SK-N-SH treated with all-trans-retinoic acid at 6 μM for 48 hours (cell line): ENCODE measurements at regions not wholly inside any gene's neighbourhood (a gene's known extent, or its start where the extent isn't known, plus 50 kb on each side); places are given as distances from the start of the nearest gene placed in this dataset.

Experiments used
- ATAC-seq: fragments of 200-7000 bp; cut with Tn5 transposase; 3 replicates; pipeline ENCODE4 v1.9.1; 2020; ENCODE audit warnings: mild to moderate bottlenecking, moderate library complexity
- ARNTL ChIP-seq: fragments of 450-650 bp; formaldehyde crosslinking; IDR thresholded peaks from 2 replicates; pipeline ENCODE4 v1.5.0; 2020; ENCODE audit warnings: low read depth, mild to moderate bottlenecking, moderate library complexity, borderline replicate concordance
- BACH2 ChIP-seq: fragments of 250-450 bp; sonication (Bioruptor Pico); IDR thresholded peaks from 2 replicates; pipeline ENCODE4 v1.9.0; 2021; ENCODE audit warnings: mild to moderate bottlenecking, borderline replicate concordance
- CREB5 ChIP-seq: fragments of 250-450 bp; sonication (Bioruptor Pico); IDR thresholded peaks from 2 replicates; pipeline ENCODE4 v1.5.1; 2020; ENCODE audit warnings: low read depth, mild to moderate bottlenecking, moderate library complexity
- CSDC2 ChIP-seq: fragments of 250-450 bp; sonication (Bioruptor Pico); IDR thresholded peaks from 2 replicates; pipeline ENCODE4 v1.5.0; 2020; ENCODE audit warnings: mild to moderate bottlenecking, moderate library complexity
- CSRNP3 ChIP-seq: fragments of 250-450 bp; sonication (Bioruptor Pico); IDR thresholded peaks from 2 replicates; pipeline ENCODE4 v1.5.1; 2021; ENCODE audit warnings: mild to moderate bottlenecking, moderate library complexity
- ESRRG ChIP-seq: fragments of 250-450 bp; sonication (Bioruptor Pico); IDR thresholded peaks from 2 replicates; pipeline ENCODE4 v1.6.1; 2021; ENCODE audit warnings: mild to moderate bottlenecking
- GLIS3 ChIP-seq: fragments of 250-450 bp; sonication (Bioruptor Pico); IDR thresholded peaks from 2 replicates; pipeline ENCODE4 v1.5.0; 2020; ENCODE audit warnings: mild to moderate bottlenecking, moderate library complexity
- ISL1 ChIP-seq: fragments of 250-450 bp; sonication (Bioruptor Pico); IDR thresholded peaks from 2 replicates; pipeline ENCODE4 v2.1.2; 2022; ENCODE audit warnings: mild to moderate bottlenecking, moderate library complexity
- OSR1 ChIP-seq: fragments of 250-450 bp; sonication (Bioruptor Pico); IDR thresholded peaks from 2 replicates; pipeline ENCODE4 v1.8.0; 2022; ENCODE audit warnings: moderate library complexity, mild to moderate bottlenecking, inconsistent platforms
- PATZ1 ChIP-seq: fragments of 250-450 bp; sonication (Bioruptor Pico); IDR thresholded peaks from 2 replicates; pipeline ENCODE4 v1.8.0; 2020; ENCODE audit warnings: mild to moderate bottlenecking, moderate library complexity, borderline replicate concordance
- POU6F1 ChIP-seq: fragments of 250-450 bp; sonication (Bioruptor Pico); IDR thresholded peaks from 2 replicates; pipeline ENCODE4 v1.8.0; 2021; ENCODE audit warnings: low read depth, mild to moderate bottlenecking, moderate library complexity, borderline replicate concordance
- PPARA ChIP-seq: fragments of 250-450 bp; sonication (Bioruptor Pico); IDR thresholded peaks from 2 replicates; pipeline ENCODE4 v1.5.0; 2020; ENCODE audit warnings: mild to moderate bottlenecking, borderline replicate concordance
- RARB ChIP-seq: fragments of 250-450 bp; sonication (Bioruptor Pico); IDR thresholded peaks from 2 replicates; pipeline ENCODE4 v1.8.0; 2021; ENCODE audit warnings: mild to moderate bottlenecking, moderate library complexity
- SNAI2 ChIP-seq: fragments of 250-450 bp; sonication (Bioruptor Pico); IDR thresholded peaks from 2 replicates; pipeline ENCODE4 v1.5.0; 2020; ENCODE audit warnings: mild to moderate bottlenecking, moderate library complexity
- TCF4 ChIP-seq: fragments of 250-450 bp; sonication (Bioruptor Pico); IDR thresholded peaks from 2 replicates; pipeline ENCODE4 v1.8.0; 2021; ENCODE audit warnings: mild to moderate bottlenecking, moderate library complexity, borderline replicate concordance
- TOX ChIP-seq: fragments of 250-450 bp; sonication (Bioruptor Pico); IDR thresholded peaks from 2 replicates; pipeline ENCODE4 v1.8.0; 2021; ENCODE audit warnings: mild to moderate bottlenecking, moderate library complexity, borderline replicate concordance
- TSHZ2 ChIP-seq: fragments of 250-450 bp; sonication (Bioruptor Pico); IDR thresholded peaks from 2 replicates; pipeline ENCODE4 v1.5.0; 2020; ENCODE audit warnings: mild to moderate bottlenecking, moderate library complexity
- ZFP30 ChIP-seq: fragments of 450-650 bp; formaldehyde crosslinking; IDR thresholded peaks from 2 replicates; pipeline ENCODE4 v1.5.0; 2022; ENCODE audit warnings: mild to moderate bottlenecking, moderate library complexity
- ZNF565 ChIP-seq: fragments of 450-650 bp; formaldehyde crosslinking; conservative IDR thresholded peaks from 2 replicates; pipeline ENCODE4 v1.5.0; 2020; ENCODE audit warnings: low read depth, mild to moderate bottlenecking, moderate library complexity
- ZNF70 ChIP-seq: fragments of 450-650 bp; formaldehyde crosslinking; IDR thresholded peaks from 2 replicates; pipeline ENCODE4 v1.5.0; 2020; ENCODE audit warnings: mild to moderate bottlenecking, moderate library complexity

- ATAC-seq = no peak
- TF ChIP-seq GLIS3 (CRISPR knock-in tag) = no peak
- no peak for TF ChIP-seq ZNF70 (CRISPR knock-in tag)
- TF ChIP-seq POU6F1 = no peak
- no peak for TF ChIP-seq CREB5 (CRISPR knock-in tag)
- no peak for TF ChIP-seq ARNTL (CRISPR knock-in tag)
- TF ChIP-seq PATZ1 (CRISPR knock-in tag) = no peak
- no peak for TF ChIP-seq PPARA
- TF ChIP-seq TCF4 (CRISPR knock-in tag) = no peak
- no peak for TF ChIP-seq ISL1 (CRISPR knock-in tag)
- no peak for TF ChIP-seq CSDC2
- TF ChIP-seq ZNF565 = no peak
- no peak for TF ChIP-seq SNAI2
Measured at GRCh38 chr11:15489281-15489680, 374.6 kb downstream of the INSC start.

GRCh38 chr11:15490535-15490934, 375.8 kb downstream of the INSC start:
- TF ChIP-seq BACH2 (CRISPR knock-in tag) = no peak
- TF ChIP-seq TOX (CRISPR knock-in tag) = no peak
- TF ChIP-seq ZNF70 (CRISPR knock-in tag) = no peak
- no peak for TF ChIP-seq PATZ1 (CRISPR knock-in tag)
- no peak for ATAC-seq

GRCh38 chr11:15493066-15493465, 378.3 kb downstream of the INSC start:
- TF ChIP-seq TCF4 (CRISPR knock-in tag) = no peak
- no peak for TF ChIP-seq BACH2 (CRISPR knock-in tag)
- TF ChIP-seq ZNF565 = no peak
- TF ChIP-seq CSDC2 = no peak
- TF ChIP-seq OSR1 = no peak
- TF ChIP-seq ZNF70 (CRISPR knock-in tag) = no peak
- no peak for ATAC-seq

GRCh38 chr11:15493921-15494620, 379.3 kb downstream of the INSC start:
- no peak for ATAC-seq
- TF ChIP-seq TSHZ2 (no peak), BACH2 (CRISPR knock-in tag) (no peak), ESRRG (CRISPR knock-in tag) (no peak), SNAI2 (no peak), CREB5 (CRISPR knock-in tag) (no peak), CSRNP3 (CRISPR knock-in tag) (no peak), TOX (CRISPR knock-in tag) (no peak), ZFP30 (CRISPR knock-in tag) (no peak), ZNF565 (no peak), ISL1 (CRISPR knock-in tag) (no peak), OSR1 (no peak), ZNF70 (CRISPR knock-in tag) (no peak), RARB (CRISPR knock-in tag) (no peak), GLIS3 (CRISPR knock-in tag) (no peak), POU6F1 (no peak)
